ENCODE measurements at regions not wholly inside any gene's neighbourhood (a gene's known extent, or its start where the extent isn't known, plus 50 kb on each side); places are given as distances from the start of the nearest gene placed in this dataset.

- TF ChIP-seq CTCF (IDR thresholded peaks at IDR 0.05; ENCODE audit: poor library complexity) (no peak), EZH2 (IDR thresholded peaks at IDR 0.05; ENCODE audit: borderline replicate concordance) (no peak), EZH2phosphoT487 (IDR thresholded peaks at IDR 0.05; ENCODE audit: low read depth, severe bottlenecking, unreplicated experiment) (no peak)
These were observed 933.6 kb upstream of the CDH8 start for GRCh38 chr16:62969711-62970318.
